GM12874 (cell line): ENCODE measurements at regions not wholly inside any gene's neighbourhood (a gene's known extent, or its start where the extent isn't known, plus 50 kb on each side); places are given as distances from the start of the nearest gene placed in this dataset.

Experiments
- CTCF ChIP-seq: IDR thresholded peaks from 2 replicates; pipeline ENCODE4 v1.5.1; 2011; ENCODE audit warnings: low read depth, mild to moderate bottlenecking, control low read depth, low read length, moderate library complexity; ENCODE audit not compliant: insufficient read depth

- TF ChIP-seq CTCF, result no peak
These were observed 661.8 kb upstream of the FZD8 start for GRCh38 chr10:36303896-36304295.

GRCh38 chr10:36302086-36302485 lies 660.0 kb upstream of the FZD8 start:
- TF ChIP-seq CTCF, result no peak

- no peak for TF ChIP-seq CTCF
These were observed 659.4 kb upstream of the FZD8 start for GRCh38 chr10:36301539-36301938.

- no peak for TF ChIP-seq CTCF
These were observed 659.0 kb upstream of the FZD8 start for GRCh38 chr10:36301139-36301538.

GRCh38 chr10:36283827-36284226 lies 641.7 kb upstream of the FZD8 start:
- TF ChIP-seq CTCF, result no peak

GRCh38 chr10:36281831-36282331 lies 639.8 kb upstream of the FZD8 start:
- TF ChIP-seq CTCF, result no peak

GRCh38 chr10:36280890-36281499 lies 638.9 kb upstream of the FZD8 start:
- no peak for TF ChIP-seq CTCF

GRCh38 chr10:36280321-36280741 lies 638.2 kb upstream of the FZD8 start:
- TF ChIP-seq CTCF, result no peak
